GDM1 (cell line): ENCODE measurements at regions not wholly inside any gene's neighbourhood (a gene's known extent, or its start where the extent isn't known, plus 50 kb on each side); places are given as distances from the start of the nearest gene placed in this dataset.

Experiments used
- DNase-seq: peaks from one replicate; lab custom pipeline; 2025; lab: John Stamatoyannopoulos, UW

DNA sequence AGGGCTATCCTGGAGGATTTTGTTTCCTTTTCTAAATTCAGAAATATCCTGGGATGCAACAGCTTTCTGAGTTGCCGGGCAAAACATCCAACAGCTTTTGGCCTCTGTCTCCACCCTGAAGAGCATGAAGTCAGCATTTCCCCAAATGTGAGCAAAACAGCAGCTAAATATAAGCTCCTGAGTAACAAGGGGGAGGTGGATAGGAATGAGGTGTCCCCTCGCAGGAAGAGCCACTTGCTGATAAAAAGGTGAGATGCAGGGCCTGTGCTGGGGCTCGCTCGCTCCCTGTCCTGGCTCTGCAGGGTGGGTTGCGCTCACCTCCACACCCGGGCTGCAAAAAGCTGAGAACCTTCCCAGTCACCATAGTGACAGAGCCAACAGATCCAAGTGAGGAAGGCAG, 264.3 kb downstream of the ZEB1 start:
- DNase-seq, result no peak

GRCh38 chr10:31582365-31583052, 263.5 kb downstream of the ZEB1 start:
- DNase-seq, result no peak

GRCh38 chr10:31581741-31582323, 262.8 kb downstream of the ZEB1 start:
- peak; percentile 73 for DNase-seq

- no peak for DNase-seq
Observed at GRCh38 chr10:31580646-31581045, 261.6 kb downstream of the ZEB1 start.
